SK-N-SH treated with all-trans-retinoic acid at 6 μM for 48 hours (cell line): ENCODE measurements at regions not wholly inside any gene's neighbourhood (a gene's known extent, or its start where the extent isn't known, plus 50 kb on each side); places are given as distances from the start of the nearest gene placed in this dataset.

Experiments used
- BACH2 ChIP-seq: fragments of 250-450 bp; sonication (Bioruptor Pico); IDR thresholded peaks from 2 replicates; pipeline ENCODE4 v1.9.0; 2021; ENCODE audit warnings: mild to moderate bottlenecking, borderline replicate concordance
- CSDC2 ChIP-seq: fragments of 250-450 bp; sonication (Bioruptor Pico); IDR thresholded peaks from 2 replicates; pipeline ENCODE4 v1.5.0; 2020; ENCODE audit warnings: mild to moderate bottlenecking, moderate library complexity
- PPARA ChIP-seq: fragments of 250-450 bp; sonication (Bioruptor Pico); IDR thresholded peaks from 2 replicates; pipeline ENCODE4 v1.5.0; 2020; ENCODE audit warnings: mild to moderate bottlenecking, borderline replicate concordance
- TF ChIP-seq, protein P1 (sequence below): fragments of 250-450 bp; sonication (Bioruptor Pico); IDR thresholded peaks from 2 replicates; pipeline ENCODE4 v1.5.1; 2020; ENCODE audit warnings: low read depth, mild to moderate bottlenecking, moderate library complexity

DNA sequence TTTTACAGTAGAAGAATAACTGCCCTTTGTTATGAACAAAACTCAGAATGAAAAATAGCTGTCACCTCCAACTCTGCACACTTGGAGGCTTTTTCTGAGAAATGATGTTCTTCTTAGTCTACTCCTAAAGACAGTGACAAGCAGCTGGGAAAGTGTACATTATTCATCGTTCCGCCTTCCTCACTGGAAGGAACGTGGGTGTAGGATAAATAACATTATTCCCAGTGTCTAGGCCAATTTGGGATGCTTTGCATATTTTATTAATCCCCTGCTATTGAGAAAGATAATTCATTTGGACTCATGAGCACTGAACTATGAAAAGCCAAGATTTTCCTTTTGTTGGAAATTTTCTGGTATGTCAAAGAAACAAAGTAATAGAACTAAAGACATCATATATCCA, 87.8 kb downstream of the VCX2 start:
- TF ChIP-seq CSDC2 (no peak), BACH2 (CRISPR knock-in tag) (no peak), PPARA (CRISPR knock-in tag) (no peak)
- TF ChIP-seq, protein P1, sequence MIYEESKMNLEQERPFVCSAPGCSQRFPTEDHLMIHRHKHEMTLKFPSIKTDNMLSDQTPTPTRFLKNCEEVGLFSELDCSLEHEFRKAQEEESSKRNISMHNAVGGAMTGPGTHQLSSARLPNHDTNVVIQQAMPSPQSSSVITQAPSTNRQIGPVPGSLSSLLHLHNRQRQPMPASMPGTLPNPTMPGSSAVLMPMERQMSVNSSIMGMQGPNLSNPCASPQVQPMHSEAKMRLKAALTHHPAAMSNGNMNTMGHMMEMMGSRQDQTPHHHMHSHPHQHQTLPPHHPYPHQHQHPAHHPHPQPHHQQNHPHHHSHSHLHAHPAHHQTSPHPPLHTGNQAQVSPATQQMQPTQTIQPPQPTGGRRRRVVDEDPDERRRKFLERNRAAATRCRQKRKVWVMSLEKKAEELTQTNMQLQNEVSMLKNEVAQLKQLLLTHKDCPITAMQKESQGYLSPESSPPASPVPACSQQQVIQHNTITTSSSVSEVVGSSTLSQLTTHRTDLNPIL: no peak
